PC-3 (cell line): ENCODE measurements at regions not wholly inside any gene's neighbourhood (a gene's known extent, or its start where the extent isn't known, plus 50 kb on each side); places are given as distances from the start of the nearest gene placed in this dataset.
A peak's percentile ranks its signal among the peaks of the same experiment; 100 is the strongest.
"Not testable (repeated sequence)": the region's sequence is repeated elsewhere in the genome, so short reads cannot be mapped to it uniquely, and the experiment has no call there.

ENCODE experiments used
- ATAC-seq: fragments of 200-7000 bp; cut with Tn5 transposase; 2 replicates; pipeline ENCODE4 v1.9.1; 2020; ENCODE audit warnings: mild to moderate bottlenecking, moderate library complexity
- BruUV-seq: library from RNA; stranded (reverse); fragments of 400-500 nt; replicated peaks from 2 replicates; lab custom pipeline; 2021; lab: Mats Ljungman, UMichigan
- CTCF ChIA-PET: fragments of 300-600 bp; sonication (Branson Sonifier 250); formaldehyde crosslinking; loops from one replicate; lab custom pipeline; 2022; ENCODE audit warnings: antibody characterized with exemption; lab: Charles Lee
- POLR2A ChIA-PET: fragments of 300-600 bp; sonication (Branson Sonifier 250); formaldehyde crosslinking; loops from one replicate; lab custom pipeline; 2022; ENCODE audit warnings: antibody characterized with exemption; ENCODE audit not compliant: unreplicated experiment; lab: Charles Lee
- DNase-seq: peaks from one replicate; pipeline ENCODE4 v3.0.0-alpha.2; 2015
- H2AFZ ChIP-seq: fragments of 300-600 bp; sonication (generic); 2 replicates; pipeline ENCODE4 v1.6.0; 2016; ENCODE audit warnings: antibody characterized with exemption, low read length
- H3F3A ChIP-seq: fragments of 300-600 bp; sonication (generic); one replicate; pipeline ENCODE4 v1.6.0; 2017; ENCODE audit warnings: antibody characterized with exemption, low read length, control low read depth, mild to moderate bottlenecking; ENCODE audit not compliant: unreplicated experiment
- H3K27ac ChIP-seq: fragments of 300-600 bp; sonication (generic); 2 replicates; pipeline ENCODE4 v1.5.1; 2016; ENCODE audit warnings: mild to moderate bottlenecking, low read length
- H3K27me3 ChIP-seq: fragments of 300-600 bp; sonication (generic); 2 replicates; pipeline ENCODE4 v1.6.1; 2016; ENCODE audit warnings: low read length, mixed read lengths
- H3K36me3 ChIP-seq: fragments of 300-600 bp; sonication (generic); 2 replicates; pipeline ENCODE4 v1.6.1; 2016; ENCODE audit warnings: low read depth, mixed run types, low read length, mixed read lengths
- H3K4me1 ChIP-seq: fragments of 300-600 bp; sonication (generic); 2 replicates; pipeline ENCODE4 v1.5.1; 2016; ENCODE audit warnings: low read length; ENCODE audit not compliant: insufficient read depth
- H3K4me2 ChIP-seq: fragments of 300-600 bp; sonication (generic); 2 replicates; pipeline ENCODE4 v1.6.0; 2016; ENCODE audit warnings: low read length
- H3K4me3 ChIP-seq: fragments of 300-600 bp; sonication (generic); 2 replicates; pipeline ENCODE4 v1.5.1; 2016; ENCODE audit warnings: mild to moderate bottlenecking, low read length, mixed read lengths
- H3K79me2 ChIP-seq: fragments of 300-600 bp; sonication (generic); 2 replicates; pipeline ENCODE4 v1.6.1; 2017; ENCODE audit warnings: low read length, mixed read lengths
- H3K9ac ChIP-seq: fragments of 300-600 bp; sonication (generic); 2 replicates; pipeline ENCODE4 v1.6.0; 2016; ENCODE audit warnings: mild to moderate bottlenecking, low read length
- H3K9me2 ChIP-seq: fragments of 300-600 bp; sonication (generic); replicated peaks from 2 replicates; pipeline ENCODE4 v1.6.1; 2016; ENCODE audit warnings: mixed run types, low read length, mixed read lengths
- H3K9me3 ChIP-seq: fragments of 300-600 bp; sonication (generic); 2 replicates; pipeline ENCODE4 v1.6.1; 2016; ENCODE audit warnings: low read length, mixed read lengths
- H4K20me1 ChIP-seq: fragments of 300-600 bp; sonication (generic); 2 replicates; pipeline ENCODE4 v1.6.1; 2016; ENCODE audit warnings: low read length, mixed read lengths
- EZH2 ChIP-seq: fragments of 300-600 bp; sonication (generic); IDR thresholded peaks from one replicate; pipeline ENCODE4 v1.6.1; 2017; ENCODE audit warnings: antibody characterized with exemption, mild to moderate bottlenecking, low read length; ENCODE audit not compliant: unreplicated experiment
- EZH2phosphoT487 ChIP-seq: fragments of 300-600 bp; sonication (generic); IDR thresholded peaks from 2 replicates; pipeline ENCODE4 v1.6.1; 2018; ENCODE audit warnings: mild to moderate bottlenecking, antibody characterized with exemption, low read length, borderline replicate concordance
- intact Hi-C: fragments of 100-400 bp; cut with micrococcal nuclease; formaldehyde crosslinking; loops from 2 replicates; pipeline ENCODE4 v1.9.0; 2023
- TF ChIP-seq, protein P1 (sequence below): fragments of 300-600 bp; sonication (generic); conservative IDR thresholded peaks from 2 replicates; pipeline ENCODE4 v1.5.1; 2017; ENCODE audit warnings: antibody characterized with exemption, low read depth, mild to moderate bottlenecking, low read length

DNA sequence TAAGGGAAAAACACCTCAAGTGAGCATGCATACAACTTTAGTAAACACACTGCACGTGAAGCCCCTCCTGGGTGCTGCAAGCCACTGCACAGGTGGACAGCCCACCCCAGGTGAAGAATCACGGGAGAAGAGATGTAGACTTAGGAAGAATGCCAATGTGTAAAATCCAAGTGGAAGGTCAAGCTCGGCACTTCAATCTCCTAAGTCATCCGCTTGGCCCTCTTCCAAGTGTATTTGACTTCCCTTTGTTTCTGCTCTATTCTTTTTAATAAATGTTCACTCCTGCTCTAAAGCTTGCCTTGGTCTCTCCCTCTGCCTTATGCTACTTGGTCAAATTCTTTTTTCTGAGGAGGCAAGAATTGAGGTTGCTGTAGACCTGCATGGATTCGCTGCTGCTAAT, 316.6 kb downstream of the EDEM1 start:
- Histone ChIP-seq H2AFZ (no peak overlapping the region), H3K9me2 (no peaks in the 10 kb centered on the region), H3K4me3 (no peak overlapping the region), H3K27ac (no peak overlapping the region), H3K9me3 (peaks cover 8% of the 10 kb centered on the region; the same call in 1 of the 2 replicates), H3K36me3 (no peaks in the 10 kb centered on the region), H3K9ac (no peak overlapping the region), H3K27me3 (no peaks in the 10 kb centered on the region), H3K4me1 (peaks cover 5% of the 10 kb centered on the region; the same call in 1 of the 2 replicates), H4K20me1 (no peaks in the 10 kb centered on the region), H3K4me2 (no peak overlapping the region), H3K79me2 (no peaks in the 10 kb centered on the region), H3F3A (no peaks in the 10 kb centered on the region)
- no TSS peak for BruUV-seq
- peak; percentile 21 for DNase-seq
- POLR2A ChIA-PET = no interaction called here
- CTCF ChIA-PET = no interaction called here
- TF ChIP-seq, protein P1, sequence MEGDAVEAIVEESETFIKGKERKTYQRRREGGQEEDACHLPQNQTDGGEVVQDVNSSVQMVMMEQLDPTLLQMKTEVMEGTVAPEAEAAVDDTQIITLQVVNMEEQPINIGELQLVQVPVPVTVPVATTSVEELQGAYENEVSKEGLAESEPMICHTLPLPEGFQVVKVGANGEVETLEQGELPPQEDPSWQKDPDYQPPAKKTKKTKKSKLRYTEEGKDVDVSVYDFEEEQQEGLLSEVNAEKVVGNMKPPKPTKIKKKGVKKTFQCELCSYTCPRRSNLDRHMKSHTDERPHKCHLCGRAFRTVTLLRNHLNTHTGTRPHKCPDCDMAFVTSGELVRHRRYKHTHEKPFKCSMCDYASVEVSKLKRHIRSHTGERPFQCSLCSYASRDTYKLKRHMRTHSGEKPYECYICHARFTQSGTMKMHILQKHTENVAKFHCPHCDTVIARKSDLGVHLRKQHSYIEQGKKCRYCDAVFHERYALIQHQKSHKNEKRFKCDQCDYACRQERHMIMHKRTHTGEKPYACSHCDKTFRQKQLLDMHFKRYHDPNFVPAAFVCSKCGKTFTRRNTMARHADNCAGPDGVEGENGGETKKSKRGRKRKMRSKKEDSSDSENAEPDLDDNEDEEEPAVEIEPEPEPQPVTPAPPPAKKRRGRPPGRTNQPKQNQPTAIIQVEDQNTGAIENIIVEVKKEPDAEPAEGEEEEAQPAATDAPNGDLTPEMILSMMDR = no peak
- TF ChIP-seq EZH2phosphoT487 (no peak), EZH2 (no peak)
- ATAC-seq = no peak
- intact Hi-C loops = no loop called here

DNA sequence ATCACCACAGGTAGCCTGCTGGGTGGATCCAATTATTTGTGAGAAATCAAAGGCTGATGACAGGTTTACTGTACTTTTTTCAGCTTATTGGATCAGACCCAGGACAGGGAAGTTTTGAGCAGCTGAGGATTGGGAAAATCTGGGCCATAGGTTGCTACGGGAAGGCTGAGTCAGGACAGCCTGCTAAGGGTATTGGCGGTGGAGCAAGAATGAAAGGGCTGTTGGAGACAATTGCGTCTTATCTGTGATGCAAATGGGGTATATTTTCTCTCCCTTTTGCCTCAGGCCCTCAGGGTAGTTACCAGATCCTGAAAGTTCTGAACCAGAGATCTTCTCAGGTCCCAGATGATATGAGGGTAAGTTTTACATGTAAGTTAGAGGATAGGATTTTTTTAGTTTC, 317.7 kb downstream of the EDEM1 start:
- intact Hi-C loops = no loop called here
- CTCF ChIA-PET = no interaction called here
- peak; percentile 39 for DNase-seq

DNA sequence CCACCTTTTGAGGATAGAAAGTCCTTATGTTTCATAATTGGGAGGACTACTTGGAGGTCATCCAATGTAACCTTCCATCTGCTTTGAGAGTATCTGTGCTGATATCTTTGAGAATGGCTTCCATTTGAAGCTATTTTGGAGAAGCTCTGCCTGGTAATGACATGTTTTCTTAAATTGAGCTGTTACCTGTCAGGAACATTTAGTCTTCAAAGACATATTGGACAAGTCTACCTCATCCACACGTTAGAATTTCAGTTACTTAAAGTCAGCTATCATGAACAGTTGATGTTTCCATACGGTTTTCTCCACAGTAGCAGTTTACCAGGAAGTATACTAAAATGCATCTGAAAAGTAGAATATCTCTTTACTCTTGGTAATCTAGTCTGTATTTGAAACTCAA, 318.5 kb downstream of the EDEM1 start:
- Histone ChIP-seq H3K9me2 (no peaks in the 10 kb centered on the region), H3F3A (no peaks in the 10 kb centered on the region), H3K4me1 (peaks cover 5% of the 10 kb centered on the region; the same call in 1 of the 2 replicates), H3K27ac (no peak overlapping the region), H3K9ac (no peak overlapping the region), H3K4me3 (no peak overlapping the region), H2AFZ (no peak overlapping the region), H4K20me1 (no peaks in the 10 kb centered on the region), H3K4me2 (no peak overlapping the region), H3K9me3 (peaks cover 10% of the 10 kb centered on the region; the same call in 1 of the 2 replicates), H3K79me2 (no peaks in the 10 kb centered on the region), H3K36me3 (no peaks in the 10 kb centered on the region), H3K27me3 (no peaks in the 10 kb centered on the region)
- ChIA-PET CTCF (no interaction called here), POLR2A (no interaction called here)
- ATAC-seq = no peak
- TF ChIP-seq, protein P1 = no peak
- TF ChIP-seq EZH2phosphoT487 (no peak), EZH2 (no peak)
- no peak for DNase-seq
- BruUV-seq = no TSS peak
- intact Hi-C loops = no loop called here

More for the DNA sequence above, 317.7 kb downstream of the EDEM1 start:
- TF ChIP-seq EZH2 = no peak
- no peak overlapping the region for H2AFZ ChIP-seq
- no peaks in the 10 kb centered on the region for H3F3A ChIP-seq
- no peak overlapping the region for H3K4me2 ChIP-seq
- H3K9ac ChIP-seq = no peak overlapping the region
- H3K79me2 ChIP-seq = no peaks in the 10 kb centered on the region
- no TSS peak for BruUV-seq
- no peaks in the 10 kb centered on the region for H3K36me3 ChIP-seq
- peaks cover 10% of the 10 kb centered on the region; the same call in 1 of the 2 replicates for H3K9me3 ChIP-seq
- POLR2A ChIA-PET = no interaction called here
- no peak overlapping the region for H3K4me3 ChIP-seq
- H4K20me1 ChIP-seq = no peaks in the 10 kb centered on the region
- H3K4me1 ChIP-seq = peaks cover 5% of the 10 kb centered on the region; the same call in 1 of the 2 replicates
- no peaks in the 10 kb centered on the region for H3K27me3 ChIP-seq
- no peak overlapping the region for H3K27ac ChIP-seq
- no peaks in the 10 kb centered on the region for H3K9me2 ChIP-seq
- no peak for ATAC-seq

DNA sequence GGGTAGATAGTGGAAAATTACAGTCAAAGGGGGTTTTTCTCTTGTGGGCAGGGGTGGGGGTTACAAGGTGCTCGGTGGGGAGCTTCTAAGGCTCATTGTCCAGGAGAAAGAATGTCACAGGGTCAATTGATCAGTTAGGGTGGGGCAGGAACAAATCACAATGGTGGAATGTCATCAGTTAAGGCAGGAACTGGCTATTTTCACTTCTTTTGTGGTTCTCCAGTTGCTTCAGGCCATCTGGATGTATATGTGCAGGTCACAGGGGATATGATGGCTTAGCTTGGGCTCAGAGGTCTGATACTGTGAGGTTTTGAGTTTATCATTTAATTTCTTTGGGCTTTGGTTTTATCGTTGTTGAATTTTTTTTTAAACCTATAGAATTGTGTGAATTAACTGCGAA, 321.4 kb downstream of the EDEM1 start:
- H3K36me3 ChIP-seq, CTCF ChIA-PET, H3K27ac ChIP-seq, H3K4me2 ChIP-seq, BruUV-seq, H3K9ac ChIP-seq, ATAC-seq, H3K9me3 ChIP-seq, H3K4me3 ChIP-seq, H3K79me2 ChIP-seq, H2AFZ ChIP-seq, H3K4me1 ChIP-seq, H4K20me1 ChIP-seq, H3K9me2 ChIP-seq, DNase-seq, H3K27me3 ChIP-seq, POLR2A ChIA-PET, H3F3A ChIP-seq, intact Hi-C loops: not testable (repeated sequence)
